ENCODE measurements at regions not wholly inside any gene's neighbourhood (a gene's known extent, or its start where the extent isn't known, plus 50 kb on each side); places are given as distances from the start of the nearest gene placed in this dataset.

DNA sequence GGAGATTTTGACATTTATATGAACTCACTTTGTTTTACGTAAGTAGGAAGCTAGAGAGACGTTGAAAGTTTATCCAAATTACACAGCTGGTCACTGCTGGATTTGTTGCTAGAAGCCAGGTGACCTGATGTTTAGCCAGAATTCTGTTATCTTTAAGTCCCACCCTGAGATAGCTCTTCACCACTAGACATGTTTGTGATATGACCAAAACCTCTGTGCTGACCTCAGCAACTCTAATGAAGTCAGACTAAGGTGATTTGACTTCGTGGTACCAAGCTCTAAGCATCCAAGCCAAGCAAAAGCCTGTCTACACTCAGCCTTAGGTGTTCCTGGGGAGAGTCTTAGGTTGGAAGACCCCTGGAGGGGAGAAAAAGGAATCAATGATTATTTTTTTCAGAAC lies 102.4 kb downstream of the ARRDC4 start:
- TF ChIP-seq GATA2 (IDR thresholded peaks at IDR 0.05; ENCODE audit: low read depth, low read length) (no peak), GATA3 (IDR thresholded peaks at IDR 0.05; ENCODE audit: low read depth, low read length) (no peak)
